D721Med (cell line): ENCODE measurements at regions not wholly inside any gene's neighbourhood (a gene's known extent, or its start where the extent isn't known, plus 50 kb on each side); places are given as distances from the start of the nearest gene placed in this dataset.

Experiments
- DNase-seq: peaks from one replicate; pipeline ENCODE4 v3.0.0; 2011; ENCODE audit warnings: low spot score; ENCODE audit not compliant: insufficient read length
- FAIRE-seq: peaks from 2 replicates; lab custom pipeline; 2011; peaks lifted over from hg19 to GRCh38; lab: Jason Lieb, UNC
- CTCF ChIP-seq: IDR thresholded peaks from 2 replicates; pipeline ENCODE4 v1.5.1; 2012; ENCODE audit warnings: mild to moderate bottlenecking, control low read depth; ENCODE audit not compliant: insufficient read depth; ENCODE audit errors: missing control alignments

- TF ChIP-seq CTCF: no peak
- FAIRE-seq (no peak), DNase-seq (no peak)
Observed at GRCh38 chr7:131021902-131022301, 287.9 kb upstream of the KLF14 start.

- DNase-seq (no peak), FAIRE-seq (no peak)
- TF ChIP-seq CTCF: no peak
Observed at GRCh38 chr7:131026297-131027000, 292.4 kb upstream of the KLF14 start.

GRCh38 chr7:131027287-131027773, 293.3 kb upstream of the KLF14 start:
- no peak for DNase-seq
- no peak for TF ChIP-seq CTCF
- FAIRE-seq: no peak

GRCh38 chr7:131028295-131028694, 294.3 kb upstream of the KLF14 start:
- no peak for FAIRE-seq

GRCh38 chr7:131029002-131029401, 295.0 kb upstream of the KLF14 start:
- TF ChIP-seq CTCF: no peak
- DNase-seq (no peak), FAIRE-seq (no peak)

More at GRCh38 chr7:131028295-131028694, 294.3 kb upstream of the KLF14 start:
- no peak for DNase-seq
- no peak for TF ChIP-seq CTCF

GRCh38 chr7:131031099-131031868, 296.4 kb upstream of the MKLN1 start:
- no peak for TF ChIP-seq CTCF
- FAIRE-seq (no peak), DNase-seq (no peak)

- no peak for DNase-seq
- no peak for TF ChIP-seq CTCF
- FAIRE-seq: no peak
Observed at GRCh38 chr7:131032786-131033185, 294.9 kb upstream of the MKLN1 start.
